ENCODE measurements at regions not wholly inside any gene's neighbourhood (a gene's known extent, or its start where the extent isn't known, plus 50 kb on each side); places are given as distances from the start of the nearest gene placed in this dataset.

- no peak for TF ChIP-seq CTCF (IDR thresholded peaks at IDR 0.05; ENCODE audit: insufficient read depth, low read depth, low read length)
- ChIA-PET CTCF (no interaction called here), POLR2A (no interaction called here)
- H3K4me3 ChIP-seq (ENCODE audit: low read depth, low read length), result no peak overlapping the region
- DNase-seq (ENCODE audit: low read depth), result no peak
- H3K36me3 ChIP-seq (ENCODE audit: control insufficient read depth, insufficient read depth, low read length), result no peaks in the 10 kb centered on the region
- H3K27me3 ChIP-seq (ENCODE audit: control insufficient read depth, insufficient read depth, low read length), result no peaks in the 10 kb centered on the region
Measured at GRCh38 chr10:16274911-16275310, 161.9 kb upstream of the PTER start.

- ChIA-PET POLR2A (no interaction called here), CTCF (no interaction called here)
- no peak for TF ChIP-seq CTCF (IDR thresholded peaks at IDR 0.05; ENCODE audit: insufficient read depth, low read depth, low read length)
- H3K27me3 ChIP-seq (ENCODE audit: control insufficient read depth, insufficient read depth, low read length), result no peaks in the 10 kb centered on the region
- H3K36me3 ChIP-seq (ENCODE audit: control insufficient read depth, insufficient read depth, low read length), result no peaks in the 10 kb centered on the region
- no peak for DNase-seq (ENCODE audit: low read depth)
- no peak overlapping the region for H3K4me3 ChIP-seq (ENCODE audit: low read depth, low read length)
Measured at GRCh38 chr10:16280595-16280994, 156.2 kb upstream of the PTER start.

- no peaks in the 10 kb centered on the region for H3K27me3 ChIP-seq (ENCODE audit: control insufficient read depth, insufficient read depth, low read length)
- ChIA-PET CTCF (no interaction called here), POLR2A (no interaction called here)
- no peak for DNase-seq (ENCODE audit: low read depth)
- TF ChIP-seq CTCF (IDR thresholded peaks at IDR 0.05; ENCODE audit: insufficient read depth, low read depth, low read length), result no peak
- no peaks in the 10 kb centered on the region for H3K36me3 ChIP-seq (ENCODE audit: control insufficient read depth, insufficient read depth, low read length)
- H3K4me3 ChIP-seq (ENCODE audit: low read depth, low read length), result no peak overlapping the region
Measured at GRCh38 chr10:16292366-16292765, 144.4 kb upstream of the PTER start.

- no peak overlapping the region for H3K4me3 ChIP-seq (ENCODE audit: low read depth, low read length)
- no peaks in the 10 kb centered on the region for H3K36me3 ChIP-seq (ENCODE audit: control insufficient read depth, insufficient read depth, low read length)
- no peak for DNase-seq (ENCODE audit: low read depth)
- ChIA-PET CTCF (no interaction called here), POLR2A (no interaction called here)
- no peak for TF ChIP-seq CTCF (IDR thresholded peaks at IDR 0.05; ENCODE audit: insufficient read depth, low read depth, low read length)
- no peaks in the 10 kb centered on the region for H3K27me3 ChIP-seq (ENCODE audit: control insufficient read depth, insufficient read depth, low read length)
Measured at GRCh38 chr10:16297069-16297468, 139.7 kb upstream of the PTER start.

GRCh38 chr10:16297642-16298041 is 139.2 kb upstream of the PTER start:
- Histone ChIP-seq H3K36me3 (ENCODE audit: control insufficient read depth, insufficient read depth, low read length) (no peaks in the 10 kb centered on the region), H3K27me3 (ENCODE audit: control insufficient read depth, insufficient read depth, low read length) (no peaks in the 10 kb centered on the region), H3K4me3 (ENCODE audit: low read depth, low read length) (no peak overlapping the region)
- TF ChIP-seq CTCF (IDR thresholded peaks at IDR 0.05; ENCODE audit: insufficient read depth, low read depth, low read length), result no peak
- CTCF ChIA-PET, result no interaction called here
- POLR2A ChIA-PET, result no interaction called here
- DNase-seq (ENCODE audit: low read depth), result no peak
